ENCODE measurements at regions not wholly inside any gene's neighbourhood (a gene's known extent, or its start where the extent isn't known, plus 50 kb on each side); places are given as distances from the start of the nearest gene placed in this dataset.

DNA sequence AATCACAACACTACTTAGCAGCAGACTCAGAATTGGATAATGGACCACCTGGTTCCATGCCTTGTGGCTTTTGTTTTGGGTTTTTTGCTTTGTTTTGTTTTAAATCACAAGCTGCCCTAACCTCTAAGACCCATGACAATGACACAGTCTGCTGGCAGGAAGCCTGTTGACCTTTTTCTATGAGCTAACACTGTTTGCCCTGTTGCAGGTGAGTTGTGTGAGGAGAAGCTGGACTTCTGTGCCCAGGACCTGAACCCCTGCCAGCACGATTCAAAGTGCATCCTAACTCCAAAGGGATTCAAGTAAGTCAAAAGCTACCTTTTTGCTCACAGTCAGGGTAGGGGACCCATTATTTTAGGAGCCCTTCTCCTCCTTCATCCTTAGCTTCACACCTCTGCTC lies 110.8 kb upstream of the PACRGL start:
- H3K4me1 ChIP-seq (replicated peaks in 1 of 2), result no peaks in the 10 kb centered on the region
- no peaks in the 10 kb centered on the region for H3K36me3 ChIP-seq (replicated peaks in 1 of 2)
- DNase-seq, result no peak
- WGBS, 4 donors, result 91 to 100% (median 92%) methylated on average over 1 of the region's 1 CpG
- H3K27me3 ChIP-seq, result no peaks in the 10 kb centered on the region
- TF ChIP-seq POLR2A (IDR thresholded peaks at IDR 0.05), result no peak
- TF ChIP-seq, protein P1, sequence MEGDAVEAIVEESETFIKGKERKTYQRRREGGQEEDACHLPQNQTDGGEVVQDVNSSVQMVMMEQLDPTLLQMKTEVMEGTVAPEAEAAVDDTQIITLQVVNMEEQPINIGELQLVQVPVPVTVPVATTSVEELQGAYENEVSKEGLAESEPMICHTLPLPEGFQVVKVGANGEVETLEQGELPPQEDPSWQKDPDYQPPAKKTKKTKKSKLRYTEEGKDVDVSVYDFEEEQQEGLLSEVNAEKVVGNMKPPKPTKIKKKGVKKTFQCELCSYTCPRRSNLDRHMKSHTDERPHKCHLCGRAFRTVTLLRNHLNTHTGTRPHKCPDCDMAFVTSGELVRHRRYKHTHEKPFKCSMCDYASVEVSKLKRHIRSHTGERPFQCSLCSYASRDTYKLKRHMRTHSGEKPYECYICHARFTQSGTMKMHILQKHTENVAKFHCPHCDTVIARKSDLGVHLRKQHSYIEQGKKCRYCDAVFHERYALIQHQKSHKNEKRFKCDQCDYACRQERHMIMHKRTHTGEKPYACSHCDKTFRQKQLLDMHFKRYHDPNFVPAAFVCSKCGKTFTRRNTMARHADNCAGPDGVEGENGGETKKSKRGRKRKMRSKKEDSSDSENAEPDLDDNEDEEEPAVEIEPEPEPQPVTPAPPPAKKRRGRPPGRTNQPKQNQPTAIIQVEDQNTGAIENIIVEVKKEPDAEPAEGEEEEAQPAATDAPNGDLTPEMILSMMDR (IDR thresholded peaks at IDR 0.05), result no peak
- H3K27ac ChIP-seq, result no peak overlapping the region
- H3K4me3 ChIP-seq, result no peak overlapping the region
- intact Hi-C loops (cut with DNase I), result no loop called here
- no peaks in the 10 kb centered on the region for H3K9me3 ChIP-seq (replicated peaks in 1 of 3)

GRCh38 chr4:20590849-20591248 lies 109.4 kb upstream of the PACRGL start:
- H3K36me3 ChIP-seq (replicated peaks in 1 of 2), result no peaks in the 10 kb centered on the region
- intact Hi-C loops (cut with DNase I), result no loop called here

DNA sequence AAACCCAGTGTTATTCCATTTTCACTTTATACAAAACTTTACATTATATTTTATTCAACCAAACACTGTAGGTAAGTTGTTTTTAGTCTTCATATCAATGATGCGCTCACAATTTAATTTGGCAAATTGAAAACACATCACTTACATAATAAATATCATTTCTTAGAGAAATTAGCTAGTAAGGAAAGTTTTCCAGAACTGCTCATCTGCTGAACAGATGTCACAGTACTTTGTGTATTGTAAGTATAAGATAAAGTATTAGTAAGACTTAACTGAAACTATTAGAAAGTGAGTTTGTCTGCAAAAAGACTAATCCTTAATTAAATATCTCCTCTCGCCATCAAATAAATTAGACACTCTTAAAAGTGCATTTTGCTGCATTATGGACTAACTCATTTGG lies 108.7 kb upstream of the PACRGL start:
- TF ChIP-seq, protein P1 (IDR thresholded peaks at IDR 0.05), result no peak
- TF ChIP-seq POLR2A (IDR thresholded peaks at IDR 0.05), result no peak
- Histone ChIP-seq H3K36me3 (replicated peaks in 1 of 2) (no peaks in the 10 kb centered on the region), H3K27me3 (no peaks in the 10 kb centered on the region), H3K4me1 (replicated peaks in 1 of 2) (no peaks in the 10 kb centered on the region), H3K9me3 (replicated peaks in 1 of 3) (no peaks in the 10 kb centered on the region), H3K4me3 (no peak overlapping the region), H3K27ac (no peak overlapping the region)
- intact Hi-C loops (cut with DNase I), result no loop called here
- 92 to 95% (median 93%) methylated on average over 2 of the region's 2 CpGs for WGBS, 4 donors
- DNase-seq, result no peak

More at GRCh38 chr4:20590849-20591248, 109.4 kb upstream of the PACRGL start:
- 78 to 86% (median 85%) methylated on average over 2 of the region's 2 CpGs for WGBS, 4 donors
- H3K9me3 ChIP-seq (replicated peaks in 1 of 3), result no peaks in the 10 kb centered on the region
- TF ChIP-seq, protein P1 (IDR thresholded peaks at IDR 0.05), result no peak
- TF ChIP-seq POLR2A (IDR thresholded peaks at IDR 0.05), result no peak
- no peak for DNase-seq
- H3K4me3 ChIP-seq, result no peak overlapping the region
- no peak overlapping the region for H3K27ac ChIP-seq
- H3K27me3 ChIP-seq, result no peaks in the 10 kb centered on the region
- H3K4me1 ChIP-seq (replicated peaks in 1 of 2), result no peaks in the 10 kb centered on the region

- no peak overlapping the region for H3K27ac ChIP-seq
- TF ChIP-seq POLR2A (IDR thresholded peaks at IDR 0.05), result no peak
- TF ChIP-seq, protein P1 (IDR thresholded peaks at IDR 0.05), result no peak
- intact Hi-C loops (cut with DNase I), result no loop called here
Observed at GRCh38 chr4:20592013-20592412, 108.2 kb upstream of the PACRGL start.

More at GRCh38 chr4:20592013-20592412, 108.2 kb upstream of the PACRGL start:
- DNase-seq, result no peak
- no peaks in the 10 kb centered on the region for H3K4me1 ChIP-seq (replicated peaks in 1 of 2)
- no peaks in the 10 kb centered on the region for H3K27me3 ChIP-seq
- no peaks in the 10 kb centered on the region for H3K9me3 ChIP-seq (replicated peaks in 1 of 3)
- WGBS, 4 donors, result 84% methylated on average over 3 of the region's 3 CpGs
- no peaks in the 10 kb centered on the region for H3K36me3 ChIP-seq (replicated peaks in 1 of 2)
- no peak overlapping the region for H3K4me3 ChIP-seq
